Transverse colon (tissue), 4 donors: ENCODE measurements at regions not wholly inside any gene's neighbourhood (a gene's known extent, or its start where the extent isn't known, plus 50 kb on each side); places are given as distances from the start of the nearest gene placed in this dataset.

ENCODE experiments used
- DNase-seq: peaks from one replicate; pipeline ENCODE4 v3.0.0-alpha.2; 2019
- H3K27ac ChIP-seq, 4 donors: fragments of 200-600 bp; sonication (generic); 2 replicates each; pipeline ENCODE4 v1.5.1; 2016 to 2018; ENCODE audit warnings: inconsistent platforms in 4 of 4
- H3K27me3 ChIP-seq: fragments of 200-600 bp; sonication (generic); 2 replicates; pipeline ENCODE4 v1.5.1; 2017; ENCODE audit warnings: inconsistent platforms
- H3K36me3 ChIP-seq, 4 donors: fragments of 200-600 bp; sonication (generic); 2 replicates each; pipeline ENCODE4 v1.5.1; 2017 to 2019; ENCODE audit warnings: inconsistent platforms in 4 of 4
- H3K4me1 ChIP-seq, 4 donors: fragments of 200-600 bp; sonication (generic); 2 replicates each; pipeline ENCODE4 v1.5.1; 2017 to 2020; ENCODE audit warnings: inconsistent platforms in 4 of 4
- H3K4me3 ChIP-seq, 4 donors: fragments of 200-600 bp; sonication (generic); 1 replicate in 1 of 4; 2 replicates in 3 of 4; pipeline versions ENCODE4 v1.5.1 to v1.6.1; 2017 to 2019; ENCODE audit warnings: inconsistent platforms in 4 of 4
- H3K9me3 ChIP-seq, 2 donors: fragments of 200-600 bp; sonication (generic); 2 replicates each; pipeline ENCODE4 v1.5.1; 2017 to 2019; ENCODE audit warnings: inconsistent platforms in 2 of 2
- EP300 ChIP-seq: sonication (generic); formaldehyde crosslinking; IDR thresholded peaks from one replicate; pipeline ENCODE4 v1.6.1; 2017; ENCODE audit warnings: antibody characterized with exemption, low read depth
- POLR2A ChIP-seq: fragments of 450-650 bp; IDR thresholded peaks from one replicate; pipeline ENCODE4 v1.6.1; 2016; ENCODE audit warnings: antibody characterized with exemption, mild to moderate bottlenecking, moderate library complexity
- POLR2AphosphoS5 ChIP-seq, 3 donors: sonication (generic); formaldehyde crosslinking; IDR thresholded peaks; one replicate each; pipeline ENCODE4 v1.6.1; 2016; ENCODE audit warnings: antibody characterized with exemption in 3 of 3
- WGBS, 2 donors: methylation state at CpG; one replicate each; pipeline ENCODE4 v1.1.5; 2018; ENCODE audit warnings: low coverage in 1 of 2; 5-methylcytosine and 5-hydroxymethylcytosine counted together
- in situ Hi-C, 4 donors: fragments of 200-750 bp; cut with MboI; loops; one replicate each; pipeline versions ENCODE4 v1.15.0 to v1.15.1; 2017; ENCODE audit warnings: low sequenced_read_pairs in 3 of 4, low pct_ligation_motif_present in 1 of 4, low pct_unique_long_range_greater_than_20kb in 1 of 4
- intact Hi-C: fragments of 100-400 bp; cut with DNase I; formaldehyde crosslinking; loops from one replicate; pipeline ENCODE4 v1.15.1; 2023; ENCODE audit warnings: low total_unique reads
- TF ChIP-seq, protein P1 (sequence below), 5 experiments: fragments of 200-600 bp in 3 of 5; fragments of 450-650 bp in 2 of 5; sonication (generic) in 3 of 5; IDR thresholded peaks; 1 replicate in 2 of 5; 2 replicates in 3 of 5; pipeline ENCODE4 v1.5.1; 2016 to 2017; ENCODE audit warnings: antibody characterized with exemption in 5 of 5, inconsistent platforms in 3 of 5, mild to moderate bottlenecking in 2 of 5, moderate library complexity in 1 of 5

DNA sequence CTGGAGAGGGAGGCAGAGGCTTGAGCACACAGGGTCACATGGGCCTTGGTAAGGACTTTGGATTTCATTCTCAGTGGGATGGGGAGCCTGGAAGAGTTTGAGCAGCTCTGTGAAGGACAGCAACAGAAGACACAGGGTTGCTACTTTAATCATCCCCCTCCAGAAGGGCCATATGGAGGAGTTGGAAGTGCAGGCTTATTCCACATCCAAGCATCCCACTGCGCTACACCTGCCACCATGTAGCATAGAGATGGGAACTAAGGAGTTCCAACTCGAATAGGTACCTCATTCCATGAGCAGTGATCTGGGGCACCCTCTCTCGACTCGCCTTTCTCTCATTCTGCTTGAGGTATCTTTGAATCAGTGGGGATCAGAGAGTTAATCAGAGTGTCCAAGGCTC, 54.0 kb upstream of the CTTNBP2NL start:
- H3K4me1 ChIP-seq, result peaks cover 0 to 3% (median 0%) of the 10 kb centered on the region in 4 donors
- TF ChIP-seq POLR2AphosphoS5 (IDR thresholded peaks at IDR 0.05) (no peak), EP300 (no peak), POLR2A (no peak)
- TF ChIP-seq, protein P1, sequence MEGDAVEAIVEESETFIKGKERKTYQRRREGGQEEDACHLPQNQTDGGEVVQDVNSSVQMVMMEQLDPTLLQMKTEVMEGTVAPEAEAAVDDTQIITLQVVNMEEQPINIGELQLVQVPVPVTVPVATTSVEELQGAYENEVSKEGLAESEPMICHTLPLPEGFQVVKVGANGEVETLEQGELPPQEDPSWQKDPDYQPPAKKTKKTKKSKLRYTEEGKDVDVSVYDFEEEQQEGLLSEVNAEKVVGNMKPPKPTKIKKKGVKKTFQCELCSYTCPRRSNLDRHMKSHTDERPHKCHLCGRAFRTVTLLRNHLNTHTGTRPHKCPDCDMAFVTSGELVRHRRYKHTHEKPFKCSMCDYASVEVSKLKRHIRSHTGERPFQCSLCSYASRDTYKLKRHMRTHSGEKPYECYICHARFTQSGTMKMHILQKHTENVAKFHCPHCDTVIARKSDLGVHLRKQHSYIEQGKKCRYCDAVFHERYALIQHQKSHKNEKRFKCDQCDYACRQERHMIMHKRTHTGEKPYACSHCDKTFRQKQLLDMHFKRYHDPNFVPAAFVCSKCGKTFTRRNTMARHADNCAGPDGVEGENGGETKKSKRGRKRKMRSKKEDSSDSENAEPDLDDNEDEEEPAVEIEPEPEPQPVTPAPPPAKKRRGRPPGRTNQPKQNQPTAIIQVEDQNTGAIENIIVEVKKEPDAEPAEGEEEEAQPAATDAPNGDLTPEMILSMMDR (IDR thresholded peaks at IDR 0.05), result no peak
- H3K9me3 ChIP-seq, result no peaks in the 10 kb centered on the region
- intact Hi-C loops, result no loop called here
- no peaks in the 10 kb centered on the region for H3K36me3 ChIP-seq
- H3K4me3 ChIP-seq, result no peak overlapping the region
- in situ Hi-C loops, result loop anchor here in 1 of 4 donors (25.0 kb wide), 1 partner anchor 555 kb away; no protein-coding TSS in a partner anchor
- no peak overlapping the region for H3K27ac ChIP-seq
- no peak for DNase-seq
- 81% methylated on average over 4 of the region's 4 CpGs; no CpG with 5 or more reads in 1 of the 2 donors for WGBS, 2 donors
- H3K27me3 ChIP-seq, result peaks cover 5% of the 10 kb centered on the region

DNA sequence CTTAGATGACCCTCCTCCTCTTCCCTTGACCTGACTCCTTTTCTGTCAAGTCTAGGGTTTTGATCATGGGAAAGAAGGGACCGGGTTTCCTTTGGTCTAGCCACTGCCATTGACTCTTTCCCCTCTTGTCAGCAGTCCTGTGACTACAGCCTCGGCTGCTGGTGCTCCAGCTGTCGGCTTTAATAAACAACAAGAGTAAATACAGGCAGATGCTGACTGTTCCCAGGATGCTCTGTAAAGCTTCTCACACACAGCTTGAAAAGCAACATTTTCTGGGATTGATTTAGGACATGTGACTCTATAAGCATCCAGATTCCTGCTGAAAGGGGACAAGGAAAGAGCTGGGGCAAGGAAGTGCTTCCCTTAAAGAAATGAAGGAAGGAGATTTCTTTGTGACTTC, 53.5 kb upstream of the CTTNBP2NL start:
- H3K27me3 ChIP-seq, result peaks cover 5% of the 10 kb centered on the region
- no peaks in the 10 kb centered on the region for H3K36me3 ChIP-seq
- WGBS, 2 donors, result 31% methylated on average over 3 of the region's 3 CpGs; no CpG with 5 or more reads in 1 of the 2 donors
- no peak overlapping the region for H3K4me3 ChIP-seq
- intact Hi-C loops, result no loop called here
- H3K4me1 ChIP-seq, result no peaks in the 10 kb centered on the region
- TF ChIP-seq POLR2A, result no peak
- no peak for TF ChIP-seq POLR2AphosphoS5 (IDR thresholded peaks at IDR 0.05)
- in situ Hi-C loops, result loop anchor here in 1 of 4 donors (25.0 kb wide), 1 partner anchor 555 kb away; no protein-coding TSS in a partner anchor
- H3K27ac ChIP-seq, result no peak overlapping the region
- DNase-seq, result no peak
- no peaks in the 10 kb centered on the region for H3K9me3 ChIP-seq

DNA sequence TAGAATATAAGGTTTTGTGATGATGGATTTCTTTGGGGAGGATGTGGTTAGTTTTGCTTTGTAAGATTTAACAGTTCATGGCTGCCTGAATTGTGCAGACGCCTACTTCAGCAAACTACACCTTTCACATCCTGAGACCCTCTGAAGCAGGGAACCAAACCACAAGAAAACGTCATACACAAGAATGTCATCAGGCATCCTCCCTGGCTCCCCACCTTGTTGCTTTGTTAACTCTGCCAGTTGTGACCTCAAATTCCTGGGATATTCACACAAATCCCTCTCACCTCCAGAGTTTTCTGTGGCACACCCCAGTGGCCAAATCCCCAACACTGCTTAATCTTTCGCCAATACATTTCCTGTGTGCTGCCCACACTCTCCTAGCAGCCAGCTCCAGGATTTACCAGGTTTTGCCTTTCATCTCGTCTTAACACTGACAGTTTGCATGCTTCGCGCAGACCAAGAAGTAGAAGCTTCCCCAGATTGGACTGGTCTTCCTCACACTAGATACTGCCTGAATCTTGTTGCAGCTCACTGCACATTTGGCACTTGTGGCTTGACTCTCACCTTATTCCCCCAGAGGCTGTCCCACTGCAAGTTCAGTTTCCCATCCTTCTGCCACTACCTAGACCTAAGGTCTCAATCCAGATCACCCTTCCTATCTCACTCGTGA, 51.1 kb upstream of the CTTNBP2NL start:
- peaks cover 5% of the 10 kb centered on the region for H3K27me3 ChIP-seq
- H3K36me3 ChIP-seq, result no peaks in the 10 kb centered on the region
- intact Hi-C loops, result no loop called here
- no peak for TF ChIP-seq POLR2AphosphoS5 (IDR thresholded peaks at IDR 0.05)
- no peak for TF ChIP-seq POLR2A
- no peak for TF ChIP-seq EP300
- TF ChIP-seq, protein P1 (IDR thresholded peaks at IDR 0.05), result no peak
- H3K4me3 ChIP-seq, result no peak overlapping the region
- DNase-seq, result no peak
- 65 to 80% methylated on average over 6 to 7 of the region's 7 CpGs for WGBS, 2 donors
- no peaks in the 10 kb centered on the region for H3K4me1 ChIP-seq
- no peak overlapping the region for H3K27ac ChIP-seq
- in situ Hi-C loops, result loop anchor here in 1 of 4 donors (25.0 kb wide), 1 partner anchor 558 kb away; no protein-coding TSS in a partner anchor
- H3K9me3 ChIP-seq, result peaks cover 0 to 1% of the 10 kb centered on the region in 2 donors
